ENCODE measurements at regions not wholly inside any gene's neighbourhood (a gene's known extent, or its start where the extent isn't known, plus 50 kb on each side); places are given as distances from the start of the nearest gene placed in this dataset.

- no peak for DNase-seq
These were observed 196.9 kb downstream of the ADAMTS15 start for GRCh38 chr11:130645164-130645842.

DNA sequence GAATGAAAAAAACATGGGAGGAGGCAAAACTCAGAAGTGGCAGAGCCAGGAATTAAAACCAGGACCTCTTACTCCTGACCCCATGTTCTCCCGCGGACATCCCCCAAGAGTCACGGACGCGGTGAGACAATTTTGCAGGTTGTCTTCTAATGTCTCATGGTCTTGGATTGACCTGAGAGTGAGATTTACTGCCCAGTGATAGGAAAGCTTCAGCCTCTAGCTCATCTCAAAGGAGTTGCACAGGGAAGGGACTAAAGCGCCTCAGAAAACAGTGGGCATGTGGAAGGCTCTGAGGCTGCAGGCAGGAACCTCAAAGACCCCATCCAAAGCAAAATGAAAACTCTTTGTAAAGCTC is 197.4 kb downstream of the ADAMTS15 start:
- no peak for DNase-seq

- DNase-seq = peak; percentile 32
These were observed 198.4 kb downstream of the ADAMTS15 start for GRCh38 chr11:130646881-130647280.

DNA sequence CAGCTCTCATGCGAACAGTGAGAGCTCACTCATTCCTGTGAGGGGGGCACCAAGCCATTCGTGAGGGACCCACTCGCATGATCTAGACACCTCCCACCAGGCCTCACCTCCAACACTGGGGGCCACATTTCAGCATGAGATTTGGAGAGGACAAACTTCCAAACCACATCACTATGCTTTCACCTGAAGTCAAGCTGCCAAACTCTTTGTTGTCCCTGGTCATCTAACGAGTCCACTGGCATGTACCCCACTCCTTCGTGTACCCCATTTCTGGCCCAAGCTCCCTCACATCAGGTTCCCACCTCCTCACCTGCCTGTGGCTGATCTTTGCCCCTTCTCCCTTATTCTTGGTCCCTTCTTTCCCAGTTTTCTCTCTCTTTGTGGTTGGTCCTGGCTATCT is 198.9 kb downstream of the ADAMTS15 start:
- no peak for DNase-seq

DNA sequence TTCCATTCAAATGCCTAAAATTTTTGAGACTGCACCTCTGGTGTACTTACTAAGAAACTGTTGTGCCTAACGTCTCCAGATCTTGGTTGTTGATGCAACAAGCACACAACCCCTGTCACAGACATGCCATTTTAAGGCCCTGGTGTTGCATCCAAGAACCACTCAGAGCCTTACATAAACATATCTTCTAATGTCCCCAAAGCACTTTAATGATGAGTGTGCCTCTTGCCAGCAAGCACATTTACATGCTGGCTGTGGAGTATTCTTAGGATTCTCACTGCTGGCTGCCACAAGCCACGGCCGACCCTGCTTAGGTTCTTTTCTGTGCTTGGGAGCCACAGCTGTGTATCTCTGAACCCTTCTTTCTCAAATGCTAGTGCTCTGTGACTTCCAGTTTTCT is 201.4 kb downstream of the ADAMTS15 start:
- DNase-seq = no peak

GRCh38 chr11:130650456-130651030 is 202.1 kb downstream of the ADAMTS15 start:
- DNase-seq = no peak

- no peak for DNase-seq
These were observed 202.8 kb downstream of the ADAMTS15 start for GRCh38 chr11:130651066-130651855.

GRCh38 chr11:130652671-130653335 is 204.4 kb downstream of the ADAMTS15 start:
- DNase-seq = no peak

DNA sequence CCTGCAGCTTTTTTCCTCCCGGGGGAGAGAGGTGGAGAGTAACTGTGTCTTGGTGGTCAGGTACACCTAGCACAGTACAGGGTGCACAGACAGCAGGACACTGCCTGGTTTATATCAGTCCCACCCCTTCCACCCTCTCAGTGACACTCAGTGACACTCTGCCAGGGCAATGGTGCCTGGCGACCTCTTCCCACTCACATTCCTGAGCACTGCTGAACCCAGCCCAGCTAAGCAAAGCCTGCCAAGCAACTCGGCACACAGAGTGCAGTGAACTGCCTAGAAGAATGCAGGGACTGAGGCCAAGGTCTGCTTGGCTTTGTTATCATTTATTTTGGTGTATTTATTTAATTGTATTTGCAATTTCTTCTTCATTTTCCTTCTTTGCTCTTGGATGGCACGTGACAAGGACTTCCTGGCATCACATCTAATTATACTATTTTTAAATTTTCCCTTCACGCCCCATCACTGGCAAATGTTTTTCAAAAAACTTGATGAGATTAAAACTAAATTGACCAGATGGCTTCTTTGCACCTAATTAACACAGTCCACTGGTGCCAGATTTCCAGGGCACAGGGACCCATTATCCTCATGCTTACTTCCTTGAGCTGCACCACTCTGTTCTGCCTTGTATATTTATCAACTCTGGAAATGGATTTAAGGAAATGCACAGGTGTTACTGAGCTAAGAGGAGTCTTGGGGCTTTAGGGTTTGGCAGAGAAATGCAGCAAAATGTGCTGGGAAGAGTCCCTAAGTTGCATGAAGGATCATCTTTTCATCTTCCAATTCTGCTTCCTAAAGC is 205.6 kb downstream of the ADAMTS15 start:
- DNase-seq = peak; percentile 48

- no peak for DNase-seq
These were observed 206.9 kb downstream of the ADAMTS15 start for GRCh38 chr11:130655300-130655699.

- DNase-seq = peak; percentile 48
These were observed 218.4 kb downstream of the ADAMTS15 start for GRCh38 chr11:130666781-130667251.

DNA sequence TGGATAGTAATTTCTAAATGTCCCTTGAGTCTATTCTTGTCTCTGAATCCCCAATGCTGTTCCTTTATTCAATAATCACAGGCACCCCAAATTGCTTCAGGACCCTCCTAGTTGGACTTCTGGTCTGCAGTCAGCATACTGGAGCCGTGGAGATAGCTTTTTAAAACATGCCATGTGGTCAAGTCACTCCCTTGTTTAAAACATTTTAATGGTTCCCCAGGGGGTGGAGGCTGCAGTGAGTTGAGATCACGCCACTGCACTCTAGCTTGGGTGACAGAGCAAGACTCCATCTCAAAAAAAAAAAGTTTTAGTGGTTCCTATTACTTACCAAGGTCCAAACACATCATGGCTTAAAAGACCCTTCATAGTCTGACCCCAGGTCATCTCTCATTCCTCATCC is 220.3 kb downstream of the ADAMTS15 start:
- peak; percentile 63 for DNase-seq

GRCh38 chr11:130670200-130670599 is 221.8 kb downstream of the ADAMTS15 start:
- no peak for DNase-seq

- peak; percentile 87 for DNase-seq
These were observed 223.6 kb downstream of the ADAMTS15 start for GRCh38 chr11:130671801-130672700.

DNA sequence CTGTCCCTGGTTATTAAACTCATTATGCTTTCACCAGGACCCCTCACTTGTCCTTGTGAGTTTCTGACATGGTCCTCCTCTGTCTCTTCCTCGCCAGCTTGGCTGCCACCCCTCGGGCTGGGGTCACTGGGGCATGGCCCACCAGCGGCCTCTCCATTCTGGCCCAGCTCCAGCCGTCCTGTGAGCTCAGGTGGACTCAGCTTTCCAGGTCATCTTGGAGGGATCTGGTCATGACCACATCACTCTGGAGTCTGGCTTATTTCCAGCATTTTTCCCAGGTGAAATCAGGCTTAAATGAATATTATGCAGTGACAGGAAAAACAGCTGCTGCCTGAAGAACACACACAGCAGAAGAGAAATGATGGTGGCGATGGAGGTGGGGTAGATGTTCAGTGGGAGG is 224.5 kb downstream of the ADAMTS15 start:
- no peak for DNase-seq

- DNase-seq = no peak
These were observed 225.3 kb downstream of the ADAMTS15 start for GRCh38 chr11:130673698-130674097.

DNA sequence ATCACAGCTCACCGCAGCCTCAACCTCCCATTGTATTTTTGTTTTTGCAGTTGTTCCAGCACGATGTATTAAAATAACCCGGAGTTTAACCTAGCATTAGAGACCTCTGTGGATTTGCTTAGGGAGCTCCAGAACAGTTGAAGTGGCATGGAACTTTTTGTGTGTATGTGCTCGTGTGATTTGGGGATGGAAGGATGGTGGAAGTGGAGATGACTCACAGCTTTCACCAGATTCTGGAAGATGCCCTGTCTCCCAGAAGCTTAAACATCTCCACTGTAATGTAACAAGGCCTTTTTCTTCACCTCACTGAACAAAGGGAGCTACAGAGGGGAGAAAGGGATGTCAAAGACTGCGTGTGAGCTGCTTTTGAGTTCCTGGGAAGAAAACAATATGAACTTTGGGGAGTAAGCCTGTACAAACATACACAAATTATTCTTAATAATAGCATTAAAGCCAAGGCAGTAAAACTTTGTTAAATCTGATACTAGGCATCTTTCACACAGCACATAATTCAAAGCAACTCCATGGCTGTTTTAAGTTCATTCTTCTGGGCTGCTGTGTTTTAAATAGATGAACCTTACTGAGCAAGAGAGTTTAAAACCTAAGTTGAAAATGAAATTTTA is 226.4 kb downstream of the ADAMTS15 start:
- peak; percentile 48 for DNase-seq

DNA sequence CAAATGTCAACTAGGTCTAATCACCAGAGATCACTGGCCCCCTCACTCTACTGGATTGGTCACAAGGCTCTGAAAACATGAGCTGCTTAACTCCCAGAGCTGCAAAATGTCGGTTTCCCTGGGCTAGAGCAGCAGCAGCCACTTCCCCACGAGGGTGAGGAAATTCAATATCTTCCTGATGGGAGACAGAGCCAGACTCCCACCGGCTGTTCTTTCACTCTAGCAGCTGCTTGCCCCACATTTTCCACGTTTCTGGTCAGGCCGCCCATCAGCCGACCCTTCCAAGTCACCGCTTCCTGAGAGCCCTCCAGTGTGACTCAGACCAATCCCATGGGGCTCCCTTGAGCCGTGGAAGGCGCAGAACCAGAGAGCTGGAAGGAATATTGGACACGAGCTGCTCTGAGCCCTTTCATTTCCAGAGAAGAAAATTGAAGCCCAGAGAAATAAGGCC is 227.0 kb downstream of the ADAMTS15 start:
- DNase-seq = peak; percentile 93

DNA sequence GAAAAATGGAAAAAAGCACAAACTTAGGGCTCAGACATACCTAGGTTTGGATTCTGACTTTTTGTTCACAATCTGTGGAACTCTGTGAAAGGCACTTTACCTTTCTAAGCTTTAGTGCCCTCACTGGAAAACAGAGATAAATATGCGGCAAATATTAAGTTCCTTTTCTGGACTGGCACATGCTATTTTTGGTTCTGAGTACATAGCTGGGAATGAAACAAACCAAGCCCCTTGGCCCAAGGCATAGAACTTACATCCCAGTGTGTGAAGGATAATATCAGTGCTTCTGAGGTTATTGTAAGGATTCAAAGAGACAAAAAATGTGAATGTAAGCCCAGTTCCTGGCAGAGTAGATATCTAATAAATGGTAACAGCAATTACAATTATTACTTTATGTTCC is 227.5 kb downstream of the ADAMTS15 start:
- DNase-seq = no peak

- DNase-seq = peak; percentile 95
These were observed 229.2 kb downstream of the ADAMTS15 start for GRCh38 chr11:130677486-130678153.
